K562 (cell line): ENCODE measurements at regions not wholly inside any gene's neighbourhood (a gene's known extent, or its start where the extent isn't known, plus 50 kb on each side); places are given as distances from the start of the nearest gene placed in this dataset.

Experiments used
- ATAC-seq: fragments of 200-7000 bp; cut with Tn5 transposase; 3 replicates; pipeline ENCODE4 v1.9.1; 2020; ENCODE audit warnings: moderate library complexity
- BruUV-seq: library from RNA; stranded (reverse); fragments of 400-500 nt; replicated peaks from 2 replicates; lab custom pipeline; 2021; lab: Mats Ljungman, UMichigan
- CTCF ChIA-PET: fragments of 300-600 bp; formaldehyde crosslinking; extraction: SDS; loops from one replicate; lab custom pipeline; 2021; ENCODE audit warnings: low intra/inter-chr PET ratio; lab: Yijun Ruan, JAX
- POLR2A ChIA-PET: fragments of 300-600, 350-650 bp; sonication (Branson Sonifier 250); formaldehyde crosslinking; extraction: SDS; loops from one replicate; lab custom pipeline; 2021; ENCODE audit warnings: antibody characterized with exemption, inconsistent platforms; lab: Yijun Ruan, JAX
- DNase-seq, 4 experiments: peaks; one replicate each; pipeline versions ENCODE4 v3.0.0 to v3.0.0-alpha.2; 2011 to 2018; ENCODE audit warnings: low spot score in 3 of 4, mixed read lengths in 3 of 4; ENCODE audit errors: extremely low read depth in 1 of 4
- FAIRE-seq: peaks from 2 replicates; lab custom pipeline; 2011; peaks lifted over from hg19 to GRCh38; lab: Jason Lieb, UNC
- H2AFZ ChIP-seq: 2 replicates; pipeline ENCODE4 v1.6.0; 2011; ENCODE audit warnings: low read depth, low read length, control low read depth, inconsistent platforms
- H3K27ac ChIP-seq: fragments of 200-600 bp; 3 replicates; pipeline ENCODE4 v1.8.0; 2011; ENCODE audit warnings: low read depth, mild to moderate bottlenecking, control low read depth, inconsistent platforms, low read length, moderate library complexity, mixed read lengths; ENCODE audit errors: extremely low read depth
- H3K27me3 ChIP-seq, 2 experiments: fragments of 300-600 bp in 1 of 2; 2 replicates in 1 of 2; 3 replicates in 1 of 2; pipeline versions ENCODE4 v1.6.0 to v1.8.0; 2011; ENCODE audit warnings: inconsistent platforms in 2 of 2, low read length in 2 of 2, mild to moderate bottlenecking in 1 of 2, mixed read lengths in 1 of 2, moderate library complexity in 1 of 2; ENCODE audit not compliant: control insufficient read depth in 2 of 2, insufficient read depth in 2 of 2
- H3K36me3 ChIP-seq: fragments of 300-600 bp; 3 replicates; pipeline ENCODE4 v1.8.0; 2011; ENCODE audit warnings: mild to moderate bottlenecking, low read length, inconsistent platforms; ENCODE audit not compliant: control insufficient read depth, insufficient read depth
- H3K4me1 ChIP-seq, 2 experiments: fragments of 200-600 bp in 1 of 2; replicated peaks in 1 of 2; 2 replicates in 1 of 2; 3 replicates in 1 of 2; pipeline versions ENCODE4 v1.5.1 to v1.8.0; 2011; ENCODE audit warnings: inconsistent platforms in 2 of 2, low read length in 2 of 2, mild to moderate bottlenecking in 1 of 2, mixed read lengths in 1 of 2, moderate library complexity in 1 of 2; ENCODE audit not compliant: control insufficient read depth in 2 of 2, insufficient read depth in 2 of 2
- H3K4me2 ChIP-seq: 2 replicates; pipeline ENCODE4 v1.6.1; 2011; ENCODE audit warnings: low read length, control low read depth, inconsistent platforms, mixed read lengths; ENCODE audit not compliant: insufficient read depth
- H3K4me3 ChIP-seq: fragments of 200-600 bp; sonication (generic), shearing (Covaris generic); 2 replicates; pipeline ENCODE4 v1.5.1; 2016; ENCODE audit warnings: control low read depth, inconsistent platforms
- H3K79me2 ChIP-seq: fragments of 200-600 bp; 3 replicates; pipeline ENCODE4 v1.8.0; 2011; ENCODE audit warnings: low read length, inconsistent platforms; ENCODE audit not compliant: control insufficient read depth, insufficient read depth
- H3K9ac ChIP-seq, 2 experiments: 2 replicates each; pipeline versions ENCODE4 v1.6.0 to v1.6.1; 2011; ENCODE audit warnings: low read depth in 2 of 2, low read length in 2 of 2, control low read depth in 1 of 2, inconsistent platforms in 1 of 2, mild to moderate bottlenecking in 1 of 2, mixed read lengths in 1 of 2; ENCODE audit not compliant: insufficient read depth in 1 of 2
- H3K9me1 ChIP-seq: one replicate; pipeline ENCODE4 v1.6.0; 2011; ENCODE audit warnings: inconsistent platforms, mild to moderate bottlenecking, low read length, moderate library complexity; ENCODE audit not compliant: control insufficient read depth, insufficient read depth
- H3K9me3 ChIP-seq: replicated peaks from 2 replicates; pipeline ENCODE4 v1.5.1; 2011; ENCODE audit warnings: low read depth, low read length, inconsistent platforms; ENCODE audit not compliant: control insufficient read depth, insufficient read depth
- H4K20me1 ChIP-seq: replicated peaks from 2 replicates; pipeline ENCODE4 v1.6.1; 2011; ENCODE audit warnings: low read length, inconsistent platforms, mixed read lengths; ENCODE audit not compliant: control insufficient read depth, insufficient read depth
- CAMTA2 ChIP-seq: fragments of 250-450 bp; sonication (Bioruptor Pico); conservative IDR thresholded peaks from 2 replicates; pipeline ENCODE4 v1.5.1; 2022
- CHD1 ChIP-seq: fragments of 200-600 bp; sonication (generic); IDR thresholded peaks from one replicate; pipeline ENCODE4 v1.6.1; 2012; ENCODE audit warnings: mild to moderate bottlenecking, moderate library complexity, low read length, inconsistent platforms
- CHD2 ChIP-seq: IDR thresholded peaks from 2 replicates; pipeline ENCODE4 v1.6.1; 2011; ENCODE audit warnings: low read depth, low read length
- HNRNPH1 ChIP-seq: fragments of 200-400 bp; formaldehyde crosslinking; optimal IDR thresholded peaks from 2 replicates; pipeline ENCODE3; 2017; ENCODE audit warnings: low read depth, mild to moderate bottlenecking, low read length, moderate library complexity
- USF2 ChIP-seq: sonication (generic); formaldehyde crosslinking; IDR thresholded peaks from 2 replicates; pipeline ENCODE4 v1.5.0; 2020; ENCODE audit warnings: missing genetic modification reagents
- WGBS: fragments of 100-300 bp; shearing (Covaris generic); methylation state at CpG from one replicate; pipeline ENCODE4 v1.1.6; 2016; ENCODE audit warnings: low coverage, mixed read lengths; ENCODE audit not compliant: insufficient coverage; ENCODE audit errors: missing lambda C conversion rate; 5-methylcytosine and 5-hydroxymethylcytosine counted together
- in situ Hi-C: fragments of 300-500 bp; cut with MboI; formaldehyde crosslinking; loops from 4 replicates; pipeline ENCODE4 v1.15.0; 2018; ENCODE audit warnings: inconsistent platforms, mixed read lengths
- intact Hi-C: fragments of 100-400 bp; cut with micrococcal nuclease; formaldehyde crosslinking; loops from 2 replicates; pipeline ENCODE4 v1.14.2; 2022
- TF ChIP-seq, protein P1 (sequence below): fragments of 250-450 bp; sonication (Bioruptor Pico); IDR thresholded peaks from 2 replicates; pipeline ENCODE4 v1.5.0; 2020; ENCODE audit warnings: mild to moderate bottlenecking
- TF ChIP-seq, protein P2 (sequence below): fragments of 250-450 bp; sonication (Bioruptor Pico); IDR thresholded peaks from 2 replicates; pipeline ENCODE4 v1.8.0; 2022; ENCODE audit warnings: moderate library complexity, mild to moderate bottlenecking, inconsistent platforms

DNA sequence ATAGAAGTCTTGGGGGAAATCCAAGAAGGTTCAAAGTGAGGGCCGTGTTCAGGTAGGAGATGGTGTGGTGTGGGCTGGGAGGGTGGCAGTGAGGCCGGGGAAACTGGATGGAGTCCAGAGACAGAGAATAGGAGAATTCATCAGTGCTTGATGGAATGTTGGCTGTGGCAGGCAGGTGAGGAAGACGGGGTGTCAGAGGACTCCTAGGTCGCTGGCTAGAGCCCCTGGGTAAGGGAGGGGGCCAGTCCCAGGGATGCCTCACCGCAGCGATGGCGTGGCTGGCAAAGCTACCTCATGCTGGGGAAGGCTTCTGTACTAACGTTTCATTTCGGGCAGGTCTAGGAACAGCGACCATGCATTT is 373.0 kb downstream of the RPS24 start:
- POLR2A ChIA-PET, result no interaction called here
- H2AFZ ChIP-seq, result no peak overlapping the region
- 3% methylated on average over 10 of the region's 10 CpGs for WGBS
- H3K9me1 ChIP-seq, result no peaks in the 10 kb centered on the region
- ATAC-seq, result no peak
- no peak overlapping the region for H3K4me3 ChIP-seq
- H3K4me1 ChIP-seq, result peaks cover 0 to 4% of the 10 kb centered on the region in 2 experiments; a peak in 1 of 5 replicates
- no TSS peak for BruUV-seq
- H3K4me2 ChIP-seq, result no peak overlapping the region
- H3K79me2 ChIP-seq, result no peaks in the 10 kb centered on the region
- DNase-seq, result no peak
- no peak for FAIRE-seq
- no peaks in the 10 kb centered on the region for H3K36me3 ChIP-seq
- H3K27me3 ChIP-seq, result peaks cover 21 to 54% of the 10 kb centered on the region in 2 experiments
- in situ Hi-C loops, result no loop called here
- peaks cover 7% of the 10 kb centered on the region for H4K20me1 ChIP-seq
- H3K27ac ChIP-seq, result no peak overlapping the region
- intact Hi-C loops, result no loop called here
- TF ChIP-seq, protein P1, sequence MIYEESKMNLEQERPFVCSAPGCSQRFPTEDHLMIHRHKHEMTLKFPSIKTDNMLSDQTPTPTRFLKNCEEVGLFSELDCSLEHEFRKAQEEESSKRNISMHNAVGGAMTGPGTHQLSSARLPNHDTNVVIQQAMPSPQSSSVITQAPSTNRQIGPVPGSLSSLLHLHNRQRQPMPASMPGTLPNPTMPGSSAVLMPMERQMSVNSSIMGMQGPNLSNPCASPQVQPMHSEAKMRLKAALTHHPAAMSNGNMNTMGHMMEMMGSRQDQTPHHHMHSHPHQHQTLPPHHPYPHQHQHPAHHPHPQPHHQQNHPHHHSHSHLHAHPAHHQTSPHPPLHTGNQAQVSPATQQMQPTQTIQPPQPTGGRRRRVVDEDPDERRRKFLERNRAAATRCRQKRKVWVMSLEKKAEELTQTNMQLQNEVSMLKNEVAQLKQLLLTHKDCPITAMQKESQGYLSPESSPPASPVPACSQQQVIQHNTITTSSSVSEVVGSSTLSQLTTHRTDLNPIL (CRISPR knock-in tag), result no peak
- TF ChIP-seq CAMTA2 (CRISPR knock-in tag) (no peak), CHD2 (no peak), HNRNPH1 (no peak), CHD1 (no peak), USF2 (no peak)
- TF ChIP-seq, protein P2, sequence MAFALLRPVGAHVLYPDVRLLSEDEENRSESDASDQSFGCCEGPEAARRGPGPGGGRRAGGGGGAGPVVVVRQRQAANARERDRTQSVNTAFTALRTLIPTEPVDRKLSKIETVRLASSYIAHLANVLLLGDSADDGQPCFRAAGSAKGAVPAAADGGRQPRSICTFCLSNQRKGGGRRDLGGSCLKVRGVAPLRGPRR (CRISPR knock-in tag), result no peak
- no peaks in the 10 kb centered on the region for H3K9me3 ChIP-seq
- no peak overlapping the region for H3K9ac ChIP-seq
- CTCF ChIA-PET, result interaction anchor here (0.5 to 0.6 kb wide), 2 partner anchors 8 to 116 kb away, joined by 3 to 5 read pairs; no protein-coding TSS in a partner anchor
